ENCODE measurements at regions not wholly inside any gene's neighbourhood (a gene's known extent, or its start where the extent isn't known, plus 50 kb on each side); places are given as distances from the start of the nearest gene placed in this dataset.

DNA sequence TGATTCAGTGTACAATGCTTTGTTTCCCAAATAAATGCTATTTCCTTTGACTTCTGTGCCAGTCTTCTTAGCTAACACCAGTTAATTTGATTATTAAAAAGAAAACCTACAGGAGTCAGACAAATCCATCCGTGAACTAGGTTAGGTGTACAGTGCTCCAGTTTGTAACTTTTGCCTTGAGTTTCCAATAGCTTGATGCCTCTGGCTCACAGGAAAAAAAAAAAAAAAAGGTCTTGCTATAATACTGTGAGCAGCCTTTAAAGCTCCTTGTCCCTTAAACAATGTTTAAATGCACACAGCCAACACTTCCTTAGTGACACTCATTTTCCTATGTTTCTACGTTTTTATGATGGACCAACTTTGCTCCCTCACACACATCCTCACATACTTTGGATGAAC lies 71.8 kb upstream of the TMX1 start:
- H3K4me3 Mint-ChIP-seq = no peak overlapping the region
- H3K27me3 Mint-ChIP-seq (ENCODE audit: insufficient read depth, low read depth) = no peaks in the 10 kb centered on the region
- DNase-seq (ENCODE audit: low spot score) = no peak

GRCh38 chr14:51173863-51174262 lies 66.2 kb upstream of the TMX1 start:
- no peaks in the 10 kb centered on the region for H3K9me3 Mint-ChIP-seq
- H3K27ac ChIP-seq = no peak overlapping the region
- H3K27ac Mint-ChIP-seq = no peak overlapping the region
- H3K79me2 ChIP-seq (ENCODE audit: low read depth) = no peaks in the 10 kb centered on the region
- H3K4me1 Mint-ChIP-seq = peaks cover 9% of the 10 kb centered on the region
- no peak overlapping the region for H2AFZ ChIP-seq (replicated peaks)
- no peaks in the 10 kb centered on the region for H3F3A ChIP-seq (ENCODE audit: low read depth)
- DNase-seq (ENCODE audit: low spot score) = no peak
- H3K27me3 ChIP-seq = no peaks in the 10 kb centered on the region
- no peak overlapping the region for H3K4me3 ChIP-seq
- no peak overlapping the region for H3K4me3 Mint-ChIP-seq
- no peak overlapping the region for H3K4me2 ChIP-seq
- no peak overlapping the region for H3K9ac ChIP-seq
- H3K4me1 ChIP-seq = peaks cover 11% of the 10 kb centered on the region
- H3K36me3 Mint-ChIP-seq = no peaks in the 10 kb centered on the region
- TF ChIP-seq EZH2phosphoT487 (IDR thresholded peaks at IDR 0.05) (no peak), CTCF (IDR thresholded peaks at IDR 0.05) (no peak), EZH2 (IDR thresholded peaks at IDR 0.05) (no peak)
- H3K9me3 ChIP-seq (ENCODE audit: low read depth) = no peaks in the 10 kb centered on the region
- peaks cover 2% of the 10 kb centered on the region for H3K27me3 Mint-ChIP-seq (ENCODE audit: insufficient read depth, low read depth)
- H3K36me3 ChIP-seq = no peaks in the 10 kb centered on the region
- H4K20me1 ChIP-seq (ENCODE audit: low read depth) = no peaks in the 10 kb centered on the region

More for the DNA sequence above, 71.8 kb upstream of the TMX1 start:
- Mint-ChIP-seq H3K36me3 (no peaks in the 10 kb centered on the region), H3K9me3 (no peaks in the 10 kb centered on the region), H3K4me1 (peaks cover 3% of the 10 kb centered on the region), H3K27ac (no peak overlapping the region)
- Histone ChIP-seq H3K4me2 (no peak overlapping the region), H3K9ac (no peak overlapping the region), H3K27me3 (no peaks in the 10 kb centered on the region), H3K4me3 (no peak overlapping the region), H3K36me3 (no peaks in the 10 kb centered on the region), H3K79me2 (ENCODE audit: low read depth) (no peaks in the 10 kb centered on the region), H3K27ac (no peak overlapping the region), H4K20me1 (ENCODE audit: low read depth) (no peaks in the 10 kb centered on the region), H2AFZ (replicated peaks) (no peak overlapping the region), H3F3A (ENCODE audit: low read depth) (no peaks in the 10 kb centered on the region), H3K9me3 (ENCODE audit: low read depth) (no peaks in the 10 kb centered on the region), H3K4me1 (peaks cover 7% of the 10 kb centered on the region)
- TF ChIP-seq CTCF (IDR thresholded peaks at IDR 0.05) (no peak), EZH2 (IDR thresholded peaks at IDR 0.05) (no peak), EZH2phosphoT487 (IDR thresholded peaks at IDR 0.05) (no peak)

DNA sequence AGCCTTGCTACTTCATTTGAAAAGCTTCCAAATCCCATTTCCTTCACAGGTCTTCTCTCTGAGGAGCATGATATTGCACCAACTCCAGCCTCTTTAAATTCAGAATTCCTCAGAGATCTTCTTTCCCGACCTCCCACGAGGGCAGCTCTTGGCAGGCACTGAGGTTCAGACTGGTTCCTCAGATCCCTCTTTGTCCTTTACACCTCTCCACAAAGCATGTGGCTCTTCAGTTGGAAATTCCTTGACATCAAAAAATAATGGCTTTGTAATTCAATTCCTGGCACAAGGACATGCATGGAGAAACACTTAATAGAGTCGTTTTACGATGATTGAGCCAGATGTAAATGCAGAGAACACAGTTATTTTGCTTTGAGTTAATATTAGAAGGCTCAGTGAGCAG lies 63.2 kb upstream of the TMX1 start:
- H3K4me3 Mint-ChIP-seq = no peak overlapping the region
- H3K27me3 Mint-ChIP-seq (ENCODE audit: insufficient read depth, low read depth) = peaks cover 7% of the 10 kb centered on the region
- TF ChIP-seq EZH2phosphoT487 (IDR thresholded peaks at IDR 0.05) (no peak), CTCF (IDR thresholded peaks at IDR 0.05) (no peak), EZH2 (IDR thresholded peaks at IDR 0.05) (no peak)
- DNase-seq (ENCODE audit: low spot score) = peak; percentile 32
- peaks cover 9% of the 10 kb centered on the region for H3K4me1 Mint-ChIP-seq
- no peaks in the 10 kb centered on the region for H3F3A ChIP-seq (ENCODE audit: low read depth)
- no peaks in the 10 kb centered on the region for H3K9me3 ChIP-seq (ENCODE audit: low read depth)
- H3K4me3 ChIP-seq = no peak overlapping the region
- no peaks in the 10 kb centered on the region for H4K20me1 ChIP-seq (ENCODE audit: low read depth)
- H3K4me1 ChIP-seq = peaks cover 11% of the 10 kb centered on the region
- peak overlapping the region; percentile 22 for H3K4me2 ChIP-seq
- H3K9me3 Mint-ChIP-seq = no peaks in the 10 kb centered on the region
- peak overlapping the region; percentile 35 for H2AFZ ChIP-seq (replicated peaks)
- no peaks in the 10 kb centered on the region for H3K27me3 ChIP-seq
- H3K36me3 ChIP-seq = no peaks in the 10 kb centered on the region
- no peak overlapping the region for H3K9ac ChIP-seq
- no peak overlapping the region for H3K27ac Mint-ChIP-seq
- no peak overlapping the region for H3K27ac ChIP-seq
- H3K79me2 ChIP-seq (ENCODE audit: low read depth) = no peaks in the 10 kb centered on the region
- H3K36me3 Mint-ChIP-seq = no peaks in the 10 kb centered on the region
